Upper lobe of left lung (tissue), 6 donors: ENCODE measurements at regions not wholly inside any gene's neighbourhood (a gene's known extent, or its start where the extent isn't known, plus 50 kb on each side); places are given as distances from the start of the nearest gene placed in this dataset.
A peak's percentile ranks its signal among the peaks of the same experiment; 100 is the strongest.

Experiments
- ATAC-seq, 2 donors: fragments of 200-7000 bp; cut with Tn5 transposase; one replicate each; pipeline ENCODE4 v1.9.1; 2022; ENCODE audit warnings: mild to moderate bottlenecking in 2 of 2, moderate library complexity in 2 of 2; ENCODE audit not compliant: low FRiP score in 2 of 2
- DNase-seq, 2 donors: peaks; one replicate each; pipeline ENCODE4 v3.0.0-alpha.2; 2019 to 2020
- H3K27ac ChIP-seq, 4 donors: fragments of 200-600 bp; sonication (generic); one replicate each; pipeline ENCODE4 v1.5.1; 2016 to 2019
- H3K27me3 ChIP-seq, 4 donors: fragments of 200-600 bp; sonication (generic); one replicate each; pipeline ENCODE4 v1.5.1; 2017 to 2019
- H3K36me3 ChIP-seq, 4 donors: fragments of 200-600 bp; sonication (generic); one replicate each; pipeline ENCODE4 v1.5.1; 2016 to 2019
- H3K4me1 ChIP-seq, 4 donors: fragments of 200-600 bp; sonication (generic); one replicate each; pipeline ENCODE4 v1.5.1; 2018 to 2019
- H3K4me3 ChIP-seq, 4 donors: fragments of 200-600 bp; sonication (generic); one replicate each; pipeline ENCODE4 v1.5.1; 2017 to 2019; ENCODE audit warnings: mild to moderate bottlenecking in 2 of 4, moderate library complexity in 1 of 4
- H3K9me3 ChIP-seq, 4 donors: fragments of 200-600 bp; sonication (generic); one replicate each; pipeline ENCODE4 v1.5.1; 2018 to 2019
- CTCF ChIP-seq, 6 experiments: fragments of 450-650 bp in 4 of 6; fragments of 200-600 bp in 2 of 6; sonication (generic) in 2 of 6; IDR thresholded peaks; one replicate each; pipeline ENCODE4 v1.5.1; 2016 to 2019; ENCODE audit warnings: antibody characterized with exemption in 6 of 6
- EP300 ChIP-seq, 4 donors: sonication (generic); formaldehyde crosslinking; IDR thresholded peaks; one replicate each; pipeline ENCODE4 v1.5.1; 2017; ENCODE audit warnings: antibody characterized with exemption in 4 of 4, control low read depth in 2 of 4
- POLR2A ChIP-seq, 4 donors: fragments of 450-650 bp; IDR thresholded peaks; one replicate each; pipeline ENCODE4 v1.5.1; 2016 to 2017; ENCODE audit warnings: antibody characterized with exemption in 4 of 4, mild to moderate bottlenecking in 2 of 4
- POLR2AphosphoS5 ChIP-seq, 2 donors: sonication (generic); formaldehyde crosslinking; IDR thresholded peaks; one replicate each; pipeline ENCODE4 v1.5.1; 2017; ENCODE audit warnings: antibody characterized with exemption in 2 of 2
- WGBS, 2 donors: methylation state at CpG; one replicate each; pipeline ENCODE4 v1.1.5; 2017 to 2018; 5-methylcytosine and 5-hydroxymethylcytosine counted together
- donor health status: DM: no; HTN: no; CAD: no; lungs with moderate emphysema.
- donor health status: DM: no; HTN: yes; CAD: no; lungs with severe emphysema.

DNA sequence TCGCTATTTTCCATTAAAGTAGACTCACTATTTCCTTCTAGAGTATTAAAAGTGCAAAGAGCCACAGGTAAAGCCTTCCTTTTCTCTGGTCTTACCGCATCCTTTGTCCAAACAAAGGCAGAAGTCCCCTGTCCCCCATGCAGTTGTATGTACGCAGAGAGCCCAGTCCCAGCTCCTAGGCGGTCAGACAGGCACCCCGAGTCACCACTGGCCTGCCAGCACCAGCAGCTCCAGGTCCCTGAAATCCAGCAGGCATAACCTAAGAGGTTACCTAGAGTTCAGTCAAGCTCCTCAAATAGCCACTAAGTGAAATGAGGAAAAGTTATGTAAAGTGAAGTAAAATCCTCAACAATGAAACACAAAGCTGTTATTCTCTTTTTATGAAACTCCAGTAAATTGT is 60.4 kb upstream of the TWIST2 start:
- no peaks in the 10 kb centered on the region for H3K27me3 ChIP-seq

DNA sequence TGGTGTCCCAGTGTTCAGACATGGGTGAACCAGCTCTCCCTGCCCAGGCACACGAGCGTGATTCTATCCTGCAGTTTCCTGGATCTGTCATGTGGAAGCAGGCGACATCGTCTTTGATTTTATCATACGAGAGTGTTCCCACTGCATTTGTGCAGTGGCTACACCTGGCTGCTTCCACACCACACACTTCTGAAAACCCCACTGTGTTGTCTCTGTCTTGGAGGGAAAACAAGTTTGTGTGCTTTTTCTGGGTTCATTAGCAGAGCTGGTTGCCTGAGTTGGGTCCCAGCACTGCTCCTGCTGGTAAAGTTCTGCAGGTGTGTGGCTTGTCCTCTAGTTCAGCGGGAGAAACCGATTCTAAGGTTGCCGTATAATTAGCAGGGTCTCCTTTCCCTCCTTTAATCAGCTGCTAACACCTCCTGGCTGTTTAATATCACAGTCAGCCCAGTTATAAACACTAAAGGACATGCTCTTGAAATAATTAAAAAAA is 58.5 kb upstream of the TWIST2 start:
- DNase-seq (no peak), ATAC-seq (no peak)
- no peaks in the 10 kb centered on the region for H3K36me3 ChIP-seq
- no peaks in the 10 kb centered on the region for H3K27me3 ChIP-seq
- 68 to 73% methylated on average over 8 of the region's 8 CpGs for WGBS, 2 donors
- TF ChIP-seq POLR2A (IDR thresholded peaks at IDR 0.05) (no peak), POLR2AphosphoS5 (IDR thresholded peaks at IDR 0.05) (no peak), EP300 (IDR thresholded peaks at IDR 0.05) (no peak), CTCF (IDR thresholded peaks at IDR 0.05) (no peak)
- H3K9me3 ChIP-seq, result no peaks in the 10 kb centered on the region
- H3K4me1 ChIP-seq, result peaks cover 0 to 9% (median 3%) of the 10 kb centered on the region in 4 donors
- H3K4me3 ChIP-seq, result no peak overlapping the region
- no peak overlapping the region for H3K27ac ChIP-seq

More for the DNA sequence above, 60.4 kb upstream of the TWIST2 start:
- ATAC-seq, result no peak
- TF ChIP-seq POLR2A (IDR thresholded peaks at IDR 0.05) (no peak), CTCF (IDR thresholded peaks at IDR 0.05) (no peak), POLR2AphosphoS5 (IDR thresholded peaks at IDR 0.05) (no peak), EP300 (IDR thresholded peaks at IDR 0.05) (no peak)
- WGBS, 2 donors, result 68 to 74% methylated on average over 5 of the region's 5 CpGs
- no peaks in the 10 kb centered on the region for H3K9me3 ChIP-seq
- no peak overlapping the region for H3K27ac ChIP-seq
- no peak overlapping the region for H3K4me3 ChIP-seq
- no peaks in the 10 kb centered on the region for H3K36me3 ChIP-seq
- H3K4me1 ChIP-seq, result peaks cover 0 to 9% (median 3%) of the 10 kb centered on the region in 4 donors
- DNase-seq, result no peak

DNA sequence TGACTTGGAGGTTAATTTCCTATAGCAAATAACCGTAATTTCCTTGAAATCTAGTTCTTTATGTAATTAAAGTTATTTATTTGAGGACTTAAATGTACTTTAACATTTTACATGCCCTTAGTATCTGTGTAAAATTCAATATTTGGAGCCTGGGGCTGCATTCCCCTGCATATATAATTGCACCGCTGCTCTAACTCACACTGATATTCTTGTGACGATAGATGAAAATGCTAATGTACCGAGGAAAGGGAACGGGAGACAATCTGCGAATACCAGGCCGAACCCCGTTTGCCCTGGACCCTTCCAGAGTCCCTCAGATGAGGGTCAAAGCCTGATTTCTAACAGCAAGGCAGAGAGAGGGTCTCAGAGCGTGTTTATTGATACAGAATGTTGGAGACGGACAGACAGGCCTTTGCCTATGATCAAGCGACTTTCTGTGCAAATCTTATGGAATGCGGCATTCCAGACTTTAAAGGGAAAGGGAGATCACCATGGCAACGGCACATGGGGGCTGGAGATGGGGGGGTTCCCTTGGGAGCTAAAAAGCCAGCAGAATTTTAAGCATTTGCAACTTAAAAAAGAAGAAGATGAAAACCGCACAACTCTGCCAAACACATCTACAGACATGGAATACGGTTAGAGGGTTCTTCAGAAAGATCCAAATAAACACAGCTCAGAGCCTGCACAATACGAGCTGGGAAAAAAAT is 57.6 kb upstream of the TWIST2 start:
- no peak for TF ChIP-seq EP300 (IDR thresholded peaks at IDR 0.05)
- TF ChIP-seq POLR2A (IDR thresholded peaks at IDR 0.05), result no peak
- no peak for TF ChIP-seq POLR2AphosphoS5 (IDR thresholded peaks at IDR 0.05)
- no peak for TF ChIP-seq CTCF (IDR thresholded peaks at IDR 0.05)
- Histone ChIP-seq H3K9me3 (no peaks in the 10 kb centered on the region), H3K4me1 (peaks cover 0 to under 1% (median 0%) of the 10 kb centered on the region in 4 donors), H3K36me3 (no peaks in the 10 kb centered on the region), H3K27ac (no peak overlapping the region), H3K27me3 (no peaks in the 10 kb centered on the region), H3K4me3 (no peak overlapping the region)
- WGBS, 2 donors, result 72 to 74% methylated on average over 16 of the region's 16 CpGs
- ATAC-seq (no peak), DNase-seq (no peak)

GRCh38 chr2:238790833-238791230 is 57.1 kb upstream of the TWIST2 start:
- Histone ChIP-seq H3K4me1 (no peaks in the 10 kb centered on the region), H3K36me3 (no peaks in the 10 kb centered on the region), H3K4me3 (no peak overlapping the region), H3K27me3 (no peaks in the 10 kb centered on the region), H3K27ac (no peak overlapping the region), H3K9me3 (no peaks in the 10 kb centered on the region)
- 66 to 67% methylated on average over 12 of the region's 12 CpGs for WGBS, 2 donors
- TF ChIP-seq POLR2AphosphoS5 (IDR thresholded peaks at IDR 0.05) (no peak), EP300 (IDR thresholded peaks at IDR 0.05) (no peak), POLR2A (IDR thresholded peaks at IDR 0.05) (no peak), CTCF (IDR thresholded peaks at IDR 0.05) (no peak)
- ATAC-seq, result peak in 1 of 2 donors; percentile 63
- DNase-seq, result no peak

DNA sequence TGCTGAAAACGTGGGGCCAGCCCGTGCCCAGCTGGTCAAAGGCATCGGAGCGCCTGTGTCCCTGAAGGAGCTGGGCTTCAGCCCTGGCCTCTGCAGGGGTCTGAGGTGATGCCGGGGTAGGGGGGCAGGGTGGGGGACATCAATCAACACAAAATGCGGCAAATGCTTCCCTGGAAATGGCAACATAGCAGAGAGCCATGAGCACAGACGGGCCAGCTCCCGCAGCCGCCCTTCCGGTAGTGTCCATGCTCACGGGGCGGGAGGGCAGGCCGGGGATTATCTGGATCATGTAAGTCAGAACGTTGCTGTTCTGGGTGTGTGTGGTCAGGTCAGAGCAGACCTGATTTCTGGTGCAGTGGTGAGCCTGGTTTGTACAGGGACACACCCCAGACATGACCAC is 56.5 kb upstream of the TWIST2 start:
- H3K27me3 ChIP-seq, result no peaks in the 10 kb centered on the region
- DNase-seq (peak in 1 of 2 donors; percentile 61), ATAC-seq (peak in 1 of 2 donors; percentile 53)
- H3K27ac ChIP-seq, result no peak overlapping the region
- no peaks in the 10 kb centered on the region for H3K36me3 ChIP-seq
- H3K4me1 ChIP-seq, result no peaks in the 10 kb centered on the region
- no peak for TF ChIP-seq POLR2A (IDR thresholded peaks at IDR 0.05)
- TF ChIP-seq CTCF (IDR thresholded peaks at IDR 0.05), result no peak
- no peak for TF ChIP-seq POLR2AphosphoS5 (IDR thresholded peaks at IDR 0.05)
- no peak for TF ChIP-seq EP300 (IDR thresholded peaks at IDR 0.05)
- 59 to 63% methylated on average over 8 to 11 of the region's 14 CpGs for WGBS, 2 donors
- no peak overlapping the region for H3K4me3 ChIP-seq
- no peaks in the 10 kb centered on the region for H3K9me3 ChIP-seq
